Immature natural killer cell (primary cell): ENCODE measurements at regions not wholly inside any gene's neighbourhood (a gene's known extent, or its start where the extent isn't known, plus 50 kb on each side); places are given as distances from the start of the nearest gene placed in this dataset.

Experiments
- DNase-seq, 3 donors: peaks; one replicate each; pipeline ENCODE4 v3.0.0; 2022; ENCODE audit warnings: mixed read lengths in 1 of 3
- H3K27ac Mint-ChIP-seq, 6 donors: one replicate each; pipeline ENCODE4 v1.8.0; 2020; ENCODE audit warnings: mixed read lengths in 6 of 6, mild to moderate bottlenecking in 5 of 6, inconsistent platforms in 4 of 6, moderate library complexity in 3 of 6
- H3K27me3 Mint-ChIP-seq, 3 donors: one replicate each; pipeline ENCODE4 v1.8.0; 2020 to 2021; ENCODE audit warnings: low read depth in 3 of 3, mild to moderate bottlenecking in 3 of 3, mixed read lengths in 3 of 3, moderate library complexity in 3 of 3, inconsistent platforms in 1 of 3
- H3K36me3 Mint-ChIP-seq, 3 donors: one replicate each; pipeline ENCODE4 v1.8.0; 2020; ENCODE audit warnings: mixed read lengths in 3 of 3, inconsistent platforms in 2 of 3, mild to moderate bottlenecking in 2 of 3
- H3K4me1 Mint-ChIP-seq, 2 donors: one replicate each; pipeline ENCODE4 v1.8.0; 2020; ENCODE audit warnings: inconsistent platforms in 2 of 2, mild to moderate bottlenecking in 2 of 2, mixed read lengths in 2 of 2, moderate library complexity in 1 of 2
- H3K4me3 Mint-ChIP-seq, 5 donors: one replicate each; pipeline ENCODE4 v1.8.0; 2020; ENCODE audit warnings: mild to moderate bottlenecking in 5 of 5, mixed read lengths in 5 of 5, inconsistent platforms in 3 of 5, moderate library complexity in 3 of 5
- H3K9me3 Mint-ChIP-seq, 6 donors: one replicate each; pipeline ENCODE4 v1.8.0; 2020; ENCODE audit warnings: mild to moderate bottlenecking in 6 of 6, mixed read lengths in 6 of 6, inconsistent platforms in 4 of 6, moderate library complexity in 3 of 6

DNA sequence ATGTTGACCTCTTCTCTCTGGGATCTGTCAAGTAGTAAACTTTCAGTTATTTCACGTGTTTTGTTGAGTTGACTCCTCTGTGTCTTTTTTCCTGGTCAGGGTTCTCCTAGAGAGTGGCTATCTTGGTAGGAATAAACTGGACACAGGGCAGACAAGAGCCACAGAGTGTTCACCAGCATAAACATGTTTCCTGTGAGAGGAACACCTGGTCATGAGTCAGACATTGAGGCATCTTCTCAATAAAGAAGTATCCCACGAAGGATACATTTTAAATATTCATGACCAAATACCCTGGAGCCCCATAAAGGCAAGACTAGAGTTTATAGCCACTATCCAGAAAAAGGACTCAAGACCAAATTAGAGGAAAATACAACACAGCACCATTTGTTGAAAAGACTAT lies 269.7 kb upstream of the ZNF521 start:
- peaks cover 0 to 6% (median 6%) of the 10 kb centered on the region in 3 donors for H3K36me3 Mint-ChIP-seq
- H3K27ac Mint-ChIP-seq: no peak overlapping the region
- no peak overlapping the region for H3K4me3 Mint-ChIP-seq
- H3K27me3 Mint-ChIP-seq: peaks cover 0 to 3% (median 2%) of the 10 kb centered on the region in 3 donors
- H3K4me1 Mint-ChIP-seq: no peaks in the 10 kb centered on the region
- H3K9me3 Mint-ChIP-seq: peaks cover 7 to 29% (median 12%) of the 10 kb centered on the region in 6 donors
- no peak for DNase-seq

- H3K9me3 Mint-ChIP-seq: peaks cover 5 to 25% (median 10%) of the 10 kb centered on the region in 6 donors
- no peak overlapping the region for H3K4me3 Mint-ChIP-seq
- no peaks in the 10 kb centered on the region for H3K4me1 Mint-ChIP-seq
- H3K36me3 Mint-ChIP-seq: peaks cover 0 to 3% (median 2%) of the 10 kb centered on the region in 3 donors
- DNase-seq: no peak
- H3K27me3 Mint-ChIP-seq: peaks cover 0 to 2% (median under 1%) of the 10 kb centered on the region in 3 donors
- no peak overlapping the region for H3K27ac Mint-ChIP-seq
Observed at GRCh38 chr18:25621144-25621543, 269.2 kb upstream of the ZNF521 start.

DNA sequence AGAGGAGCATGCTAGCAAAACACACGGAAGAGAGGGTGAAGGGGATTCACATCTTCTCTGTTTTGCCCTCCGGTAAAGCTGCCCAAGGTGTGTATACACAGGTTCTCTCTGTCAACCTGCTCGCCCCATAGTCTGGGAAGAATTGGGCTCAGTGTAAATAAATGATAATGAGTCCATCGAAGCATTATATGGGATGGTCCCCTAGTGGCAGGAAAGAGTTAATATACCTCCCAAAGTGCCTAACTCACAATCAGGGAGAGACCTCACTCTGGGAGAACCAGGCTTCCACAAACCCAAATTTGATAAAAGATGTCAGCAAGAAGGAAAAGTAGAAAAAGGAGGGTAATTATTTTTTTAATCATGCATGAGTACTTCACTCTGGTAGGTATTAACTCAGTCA lies 262.2 kb upstream of the ZNF521 start:
- no peak for DNase-seq
- H3K9me3 Mint-ChIP-seq: peaks cover 0 to 3% (median 0%) of the 10 kb centered on the region in 6 donors
- peaks cover 0 to 5% (median 0%) of the 10 kb centered on the region in 3 donors for H3K27me3 Mint-ChIP-seq
- H3K36me3 Mint-ChIP-seq: no peaks in the 10 kb centered on the region
- no peaks in the 10 kb centered on the region for H3K4me1 Mint-ChIP-seq
- no peak overlapping the region for H3K4me3 Mint-ChIP-seq
- H3K27ac Mint-ChIP-seq: no peak overlapping the region

DNA sequence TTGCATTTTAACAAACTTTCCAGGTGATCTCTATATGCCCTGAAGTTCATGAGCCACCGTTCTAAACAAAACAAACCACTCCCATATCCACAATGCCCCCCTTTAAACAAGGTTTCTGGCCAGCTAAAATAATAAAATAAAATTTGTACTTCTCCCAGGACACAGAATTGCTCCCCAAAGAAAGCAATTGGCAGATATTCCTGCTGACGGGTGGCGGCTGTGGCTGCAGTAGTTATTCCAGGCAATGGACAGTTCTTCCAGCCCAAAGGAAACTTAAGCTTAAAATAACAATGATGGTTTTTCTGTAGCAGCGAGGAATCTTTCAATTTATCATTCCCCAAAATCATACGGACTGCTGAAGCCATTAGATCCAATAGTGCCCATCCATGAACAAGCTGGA lies 260.5 kb upstream of the ZNF521 start:
- DNase-seq: no peak
- peaks cover 0 to 5% (median 2%) of the 10 kb centered on the region in 3 donors for H3K27me3 Mint-ChIP-seq
- no peak overlapping the region for H3K27ac Mint-ChIP-seq
- no peaks in the 10 kb centered on the region for H3K36me3 Mint-ChIP-seq
- H3K4me1 Mint-ChIP-seq: no peaks in the 10 kb centered on the region
- H3K4me3 Mint-ChIP-seq: no peak overlapping the region
- peaks cover 0 to 3% (median 0%) of the 10 kb centered on the region in 6 donors for H3K9me3 Mint-ChIP-seq

DNA sequence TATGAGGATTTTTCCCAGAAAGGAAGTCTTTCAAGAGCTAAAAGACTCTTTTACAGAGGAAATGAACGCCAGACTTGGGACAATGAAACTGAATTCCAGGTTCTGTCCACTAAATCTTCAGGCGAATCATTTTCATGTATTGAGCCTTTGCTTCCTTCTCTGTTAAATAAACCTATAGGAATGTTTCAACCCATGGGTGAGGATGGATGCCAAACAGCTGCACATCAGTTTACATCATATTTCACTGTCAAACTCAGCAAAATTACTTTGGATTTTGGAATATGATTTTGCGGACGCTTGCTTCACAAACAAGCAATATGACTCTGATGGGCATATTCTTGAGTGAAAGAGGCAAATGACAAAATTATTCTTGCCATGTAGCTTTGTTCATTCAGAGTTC lies 256.1 kb upstream of the ZNF521 start:
- no peak overlapping the region for H3K4me3 Mint-ChIP-seq
- H3K27ac Mint-ChIP-seq: no peak overlapping the region
- no peaks in the 10 kb centered on the region for H3K36me3 Mint-ChIP-seq
- no peak for DNase-seq
- H3K9me3 Mint-ChIP-seq: no peaks in the 10 kb centered on the region
- peaks cover 0 to 2% (median 0%) of the 10 kb centered on the region in 3 donors for H3K27me3 Mint-ChIP-seq
- H3K4me1 Mint-ChIP-seq: peaks cover 0 to 6% of the 10 kb centered on the region in 2 donors

- Mint-ChIP-seq H3K9me3 (no peaks in the 10 kb centered on the region), H3K4me3 (no peak overlapping the region), H3K27me3 (peaks cover 0 to 2% (median 1%) of the 10 kb centered on the region in 3 donors), H3K4me1 (peaks cover 0 to 7% of the 10 kb centered on the region in 2 donors), H3K27ac (no peak overlapping the region), H3K36me3 (no peaks in the 10 kb centered on the region)
- no peak for DNase-seq
Observed at GRCh38 chr18:25604894-25605597, 253.1 kb upstream of the ZNF521 start.

- Mint-ChIP-seq H3K9me3 (no peaks in the 10 kb centered on the region), H3K36me3 (no peaks in the 10 kb centered on the region), H3K4me1 (peaks cover 0 to 7% of the 10 kb centered on the region in 2 donors), H3K4me3 (no peak overlapping the region), H3K27me3 (peaks cover 0 to 2% (median 1%) of the 10 kb centered on the region in 3 donors), H3K27ac (no peak overlapping the region)
- DNase-seq: no peak
Observed at GRCh38 chr18:25604196-25604893, 252.4 kb upstream of the ZNF521 start.

DNA sequence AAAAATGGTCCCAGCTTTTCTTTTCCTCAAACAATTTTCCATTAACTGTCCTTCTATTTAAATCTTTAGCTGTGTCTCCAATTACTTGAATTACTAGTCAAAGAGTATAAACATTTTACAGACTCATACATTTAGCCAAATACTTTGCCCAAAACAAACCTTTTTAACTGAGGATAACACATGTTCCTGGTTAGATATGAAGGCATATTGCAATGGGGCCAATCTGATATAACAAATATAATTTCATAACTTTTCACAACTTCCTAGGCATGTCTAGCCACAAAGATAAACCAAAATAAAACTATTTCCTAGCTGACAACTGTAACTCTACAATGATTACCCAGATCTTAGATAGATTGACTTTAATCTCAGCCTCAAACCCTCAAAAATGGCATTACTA lies 247.5 kb upstream of the ZNF521 start:
- Mint-ChIP-seq H3K36me3 (no peaks in the 10 kb centered on the region), H3K9me3 (no peaks in the 10 kb centered on the region), H3K27me3 (peaks cover 0 to 3% (median 0%) of the 10 kb centered on the region in 3 donors), H3K4me3 (no peak overlapping the region), H3K27ac (no peak overlapping the region), H3K4me1 (peaks cover 0 to 1% of the 10 kb centered on the region in 2 donors)
- DNase-seq: no peak

DNA sequence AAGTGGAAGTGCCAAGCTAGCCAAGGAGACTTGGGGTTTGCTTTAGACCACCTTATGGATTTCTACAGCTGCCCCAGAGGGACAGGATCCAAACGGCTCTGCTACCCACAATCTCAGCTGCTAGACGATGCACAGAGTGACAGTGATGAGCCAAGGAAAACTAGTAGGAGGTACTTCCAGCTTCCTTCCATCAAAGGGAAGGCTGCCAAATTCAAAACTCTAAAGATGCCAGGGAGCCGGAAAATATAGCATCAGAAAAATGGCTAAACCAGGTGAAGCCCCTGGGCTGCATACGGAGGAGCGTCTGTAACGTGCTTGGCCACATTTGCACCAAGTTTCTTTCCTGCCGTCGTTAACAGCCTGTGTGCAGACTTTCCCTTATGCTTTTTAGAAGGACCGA lies 245.5 kb upstream of the ZNF521 start:
- H3K36me3 Mint-ChIP-seq: no peaks in the 10 kb centered on the region
- no peaks in the 10 kb centered on the region for H3K9me3 Mint-ChIP-seq

GRCh38 chr18:25595274-25596060 lies 243.5 kb upstream of the ZNF521 start:
- H3K4me3 Mint-ChIP-seq: no peak overlapping the region
- no peaks in the 10 kb centered on the region for H3K9me3 Mint-ChIP-seq
- H3K27me3 Mint-ChIP-seq: peaks cover 0 to 2% (median 0%) of the 10 kb centered on the region in 3 donors
- H3K36me3 Mint-ChIP-seq: no peaks in the 10 kb centered on the region
- H3K4me1 Mint-ChIP-seq: peaks cover 0 to 1% of the 10 kb centered on the region in 2 donors
- DNase-seq: no peak
- no peak overlapping the region for H3K27ac Mint-ChIP-seq

More for the DNA sequence above, 245.5 kb upstream of the ZNF521 start:
- no peak overlapping the region for H3K4me3 Mint-ChIP-seq
- H3K27ac Mint-ChIP-seq: no peak overlapping the region
- peaks cover 0 to 3% (median 0%) of the 10 kb centered on the region in 3 donors for H3K27me3 Mint-ChIP-seq
- peaks cover 0 to 1% of the 10 kb centered on the region in 2 donors for H3K4me1 Mint-ChIP-seq
- DNase-seq: no peak

DNA sequence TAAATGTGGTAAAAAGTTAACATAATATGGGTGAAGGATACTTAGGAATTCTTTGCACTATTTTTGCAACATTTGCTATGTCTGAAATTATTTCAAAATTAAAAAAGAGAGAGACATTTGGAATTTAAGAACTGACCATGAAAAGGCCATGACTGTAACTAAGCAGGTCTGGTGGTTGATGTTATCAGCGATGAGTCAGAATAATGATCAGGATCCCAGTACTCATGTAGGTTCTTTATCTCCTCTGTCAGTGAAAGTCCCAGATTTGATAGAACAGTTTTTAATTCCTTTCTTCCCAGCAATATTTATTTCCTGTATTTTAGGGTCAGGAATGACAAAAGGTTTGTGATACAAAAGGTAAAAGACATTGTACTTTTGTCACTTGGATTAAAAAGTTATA lies 242.4 kb upstream of the ZNF521 start:
- no peaks in the 10 kb centered on the region for H3K4me1 Mint-ChIP-seq
- peaks cover 0 to 2% (median 0%) of the 10 kb centered on the region in 3 donors for H3K27me3 Mint-ChIP-seq
- H3K36me3 Mint-ChIP-seq: no peaks in the 10 kb centered on the region
- H3K9me3 Mint-ChIP-seq: no peaks in the 10 kb centered on the region
- DNase-seq: no peak
- no peak overlapping the region for H3K4me3 Mint-ChIP-seq
- no peak overlapping the region for H3K27ac Mint-ChIP-seq

GRCh38 chr18:25592804-25593360 lies 240.9 kb upstream of the ZNF521 start:
- Mint-ChIP-seq H3K27me3 (peaks cover 0 to 2% (median under 1%) of the 10 kb centered on the region in 3 donors), H3K4me1 (no peaks in the 10 kb centered on the region), H3K27ac (no peak overlapping the region), H3K9me3 (peaks cover 3 to 6% (median 5%) of the 10 kb centered on the region in 6 donors), H3K36me3 (peaks cover 0 to 3% (median 0%) of the 10 kb centered on the region in 3 donors), H3K4me3 (no peak overlapping the region)
- no peak for DNase-seq

GRCh38 chr18:25590456-25590855 lies 238.5 kb upstream of the ZNF521 start:
- Mint-ChIP-seq H3K9me3 (peaks cover 5 to 13% (median 10%) of the 10 kb centered on the region in 6 donors), H3K36me3 (peaks cover 0 to 9% (median 0%) of the 10 kb centered on the region in 3 donors), H3K4me1 (no peaks in the 10 kb centered on the region), H3K4me3 (no peak overlapping the region), H3K27ac (no peak overlapping the region), H3K27me3 (peaks cover 0 to 3% (median 0%) of the 10 kb centered on the region in 3 donors)
- no peak for DNase-seq
